ENCODE measurements at regions not wholly inside any gene's neighbourhood (a gene's known extent, or its start where the extent isn't known, plus 50 kb on each side); places are given as distances from the start of the nearest gene placed in this dataset.

- no peak overlapping the region for H3K27ac ChIP-seq
- no peak for TF ChIP-seq CTCF (IDR thresholded peaks at IDR 0.05)
- no peaks in the 10 kb centered on the region for H3K9me3 ChIP-seq
- no peak overlapping the region for H3K4me3 ChIP-seq (ENCODE audit: low read depth in 1 of 2, low read length in 1 of 2)
- H3K36me3 ChIP-seq: no peaks in the 10 kb centered on the region
- no peaks in the 10 kb centered on the region for H3K27me3 ChIP-seq
- H3K4me1 ChIP-seq (ENCODE audit: control insufficient read depth in 1 of 2, insufficient read depth in 1 of 2, low read depth in 1 of 2, low read length in 1 of 2): no peaks in the 10 kb centered on the region
These were observed 714.0 kb upstream of the ID2 start for GRCh38 chr2:7967707-7968405.

GRCh38 chr2:7969756-7970515 is 711.9 kb upstream of the ID2 start:
- no peak for TF ChIP-seq CTCF (IDR thresholded peaks at IDR 0.05)
- Histone ChIP-seq H3K9me3 (no peaks in the 10 kb centered on the region), H3K36me3 (no peaks in the 10 kb centered on the region), H3K4me3 (ENCODE audit: low read depth in 1 of 2, low read length in 1 of 2) (no peak overlapping the region), H3K27me3 (no peaks in the 10 kb centered on the region), H3K27ac (no peak overlapping the region), H3K4me1 (ENCODE audit: control insufficient read depth in 1 of 2, insufficient read depth in 1 of 2, low read depth in 1 of 2, low read length in 1 of 2) (no peaks in the 10 kb centered on the region)

GRCh38 chr2:7971248-7971647 is 710.6 kb upstream of the ID2 start:
- H3K9me3 ChIP-seq: no peaks in the 10 kb centered on the region
- no peaks in the 10 kb centered on the region for H3K36me3 ChIP-seq
- H3K4me1 ChIP-seq (ENCODE audit: control insufficient read depth in 1 of 2, insufficient read depth in 1 of 2, low read depth in 1 of 2, low read length in 1 of 2): no peaks in the 10 kb centered on the region
- no peak for TF ChIP-seq CTCF (IDR thresholded peaks at IDR 0.05)
- H3K27me3 ChIP-seq: peaks cover 1% of the 10 kb centered on the region
- H3K27ac ChIP-seq: no peak overlapping the region
- no peak overlapping the region for H3K4me3 ChIP-seq (ENCODE audit: low read depth in 1 of 2, low read length in 1 of 2)

- no peaks in the 10 kb centered on the region for H3K36me3 ChIP-seq
- H3K9me3 ChIP-seq: no peaks in the 10 kb centered on the region
- H3K4me3 ChIP-seq (ENCODE audit: low read depth in 1 of 2, low read length in 1 of 2): no peak overlapping the region
- no peaks in the 10 kb centered on the region for H3K4me1 ChIP-seq (ENCODE audit: control insufficient read depth in 1 of 2, insufficient read depth in 1 of 2, low read depth in 1 of 2, low read length in 1 of 2)
- no peak overlapping the region for H3K27ac ChIP-seq
- no peak for TF ChIP-seq CTCF (IDR thresholded peaks at IDR 0.05)
- peaks cover 5% of the 10 kb centered on the region for H3K27me3 ChIP-seq
These were observed 710.0 kb upstream of the ID2 start for GRCh38 chr2:7971841-7972240.

GRCh38 chr2:7972670-7973069 is 709.2 kb upstream of the ID2 start:
- no peaks in the 10 kb centered on the region for H3K36me3 ChIP-seq
- no peak overlapping the region for H3K27ac ChIP-seq
- peaks cover 5% of the 10 kb centered on the region for H3K27me3 ChIP-seq
- H3K4me3 ChIP-seq (ENCODE audit: low read depth in 1 of 2, low read length in 1 of 2): no peak overlapping the region
- no peaks in the 10 kb centered on the region for H3K9me3 ChIP-seq
- H3K4me1 ChIP-seq (ENCODE audit: control insufficient read depth in 1 of 2, insufficient read depth in 1 of 2, low read depth in 1 of 2, low read length in 1 of 2): no peaks in the 10 kb centered on the region
- TF ChIP-seq CTCF (IDR thresholded peaks at IDR 0.05): no peak
